ENCODE measurements at regions not wholly inside any gene's neighbourhood (a gene's known extent, or its start where the extent isn't known, plus 50 kb on each side); places are given as distances from the start of the nearest gene placed in this dataset.

GRCh38 chr7:89474456-89474855 lies 678.9 kb upstream of the TEX47 start:
- H3K36me3 Mint-ChIP-seq (ENCODE audit: unreplicated experiment): no peaks in the 10 kb centered on the region
- no peak for DNase-seq (ENCODE audit: extremely low spot score, unreplicated experiment)
- no peak overlapping the region for H3K4me3 Mint-ChIP-seq (ENCODE audit: unreplicated experiment)
- no peaks in the 10 kb centered on the region for H3K4me1 Mint-ChIP-seq (ENCODE audit: unreplicated experiment)
- H3K27me3 Mint-ChIP-seq (ENCODE audit: unreplicated experiment): no peaks in the 10 kb centered on the region
- TF ChIP-seq CTCF (IDR thresholded peaks at IDR 0.05): no peak
- peaks cover 28% of the 10 kb centered on the region for H3K9me3 Mint-ChIP-seq (ENCODE audit: unreplicated experiment)
- no peak overlapping the region for H3K27ac Mint-ChIP-seq (ENCODE audit: unreplicated experiment)

- no peak for TF ChIP-seq CTCF (IDR thresholded peaks at IDR 0.05)
- H3K9me3 Mint-ChIP-seq (ENCODE audit: unreplicated experiment): peaks cover 17% of the 10 kb centered on the region
- no peaks in the 10 kb centered on the region for H3K36me3 Mint-ChIP-seq (ENCODE audit: unreplicated experiment)
- no peak for DNase-seq (ENCODE audit: extremely low spot score, unreplicated experiment)
- H3K4me1 Mint-ChIP-seq (ENCODE audit: unreplicated experiment): no peaks in the 10 kb centered on the region
- no peak overlapping the region for H3K27ac Mint-ChIP-seq (ENCODE audit: unreplicated experiment)
- no peaks in the 10 kb centered on the region for H3K27me3 Mint-ChIP-seq (ENCODE audit: unreplicated experiment)
- no peak overlapping the region for H3K4me3 Mint-ChIP-seq (ENCODE audit: unreplicated experiment)
These were observed 676.3 kb upstream of the STEAP1 start for GRCh38 chr7:89477991-89478390.

- Mint-ChIP-seq H3K27ac (ENCODE audit: unreplicated experiment) (no peak overlapping the region), H3K27me3 (ENCODE audit: unreplicated experiment) (no peaks in the 10 kb centered on the region), H3K4me3 (ENCODE audit: unreplicated experiment) (no peak overlapping the region), H3K9me3 (ENCODE audit: unreplicated experiment) (no peaks in the 10 kb centered on the region), H3K36me3 (ENCODE audit: unreplicated experiment) (no peaks in the 10 kb centered on the region), H3K4me1 (ENCODE audit: unreplicated experiment) (no peaks in the 10 kb centered on the region)
- no peak for DNase-seq (ENCODE audit: extremely low spot score, unreplicated experiment)
- no peak for TF ChIP-seq CTCF (IDR thresholded peaks at IDR 0.05)
These were observed 658.6 kb upstream of the STEAP1 start for GRCh38 chr7:89495704-89496103.

- DNase-seq (ENCODE audit: extremely low spot score, unreplicated experiment): no peak
- Mint-ChIP-seq H3K9me3 (ENCODE audit: unreplicated experiment) (peaks cover 8% of the 10 kb centered on the region), H3K27me3 (ENCODE audit: unreplicated experiment) (no peaks in the 10 kb centered on the region), H3K4me1 (ENCODE audit: unreplicated experiment) (no peaks in the 10 kb centered on the region), H3K4me3 (ENCODE audit: unreplicated experiment) (no peak overlapping the region), H3K27ac (ENCODE audit: unreplicated experiment) (no peak overlapping the region), H3K36me3 (ENCODE audit: unreplicated experiment) (no peaks in the 10 kb centered on the region)
- no peak for TF ChIP-seq CTCF (IDR thresholded peaks at IDR 0.05)
These were observed 654.2 kb upstream of the STEAP1 start for GRCh38 chr7:89500084-89500483.

- H3K4me1 Mint-ChIP-seq (ENCODE audit: unreplicated experiment): no peaks in the 10 kb centered on the region
These were observed 651.0 kb upstream of the STEAP1 start for GRCh38 chr7:89503281-89503680.

More at GRCh38 chr7:89503281-89503680, 651.0 kb upstream of the STEAP1 start:
- no peak overlapping the region for H3K27ac Mint-ChIP-seq (ENCODE audit: unreplicated experiment)
- no peak for DNase-seq (ENCODE audit: extremely low spot score, unreplicated experiment)
- TF ChIP-seq CTCF (IDR thresholded peaks at IDR 0.05): no peak
- peaks cover 16% of the 10 kb centered on the region for H3K9me3 Mint-ChIP-seq (ENCODE audit: unreplicated experiment)
- H3K36me3 Mint-ChIP-seq (ENCODE audit: unreplicated experiment): no peaks in the 10 kb centered on the region
- no peaks in the 10 kb centered on the region for H3K27me3 Mint-ChIP-seq (ENCODE audit: unreplicated experiment)
- no peak overlapping the region for H3K4me3 Mint-ChIP-seq (ENCODE audit: unreplicated experiment)

Measured in osteocyte (in vitro differentiated cells).